D721Med (cell line): ENCODE measurements at regions not wholly inside any gene's neighbourhood (a gene's known extent, or its start where the extent isn't known, plus 50 kb on each side); places are given as distances from the start of the nearest gene placed in this dataset.

Source experiments
- DNase-seq: peaks from one replicate; pipeline ENCODE4 v3.0.0; 2011; ENCODE audit warnings: low spot score; ENCODE audit not compliant: insufficient read length
- FAIRE-seq: peaks from 2 replicates; lab custom pipeline; 2011; peaks lifted over from hg19 to GRCh38; lab: Jason Lieb, UNC
- TF ChIP-seq, protein P1 (sequence below): IDR thresholded peaks from 2 replicates; pipeline ENCODE4 v1.5.1; 2012; ENCODE audit warnings: mild to moderate bottlenecking, control low read depth; ENCODE audit not compliant: insufficient read depth; ENCODE audit errors: missing control alignments

- TF ChIP-seq, protein P1, sequence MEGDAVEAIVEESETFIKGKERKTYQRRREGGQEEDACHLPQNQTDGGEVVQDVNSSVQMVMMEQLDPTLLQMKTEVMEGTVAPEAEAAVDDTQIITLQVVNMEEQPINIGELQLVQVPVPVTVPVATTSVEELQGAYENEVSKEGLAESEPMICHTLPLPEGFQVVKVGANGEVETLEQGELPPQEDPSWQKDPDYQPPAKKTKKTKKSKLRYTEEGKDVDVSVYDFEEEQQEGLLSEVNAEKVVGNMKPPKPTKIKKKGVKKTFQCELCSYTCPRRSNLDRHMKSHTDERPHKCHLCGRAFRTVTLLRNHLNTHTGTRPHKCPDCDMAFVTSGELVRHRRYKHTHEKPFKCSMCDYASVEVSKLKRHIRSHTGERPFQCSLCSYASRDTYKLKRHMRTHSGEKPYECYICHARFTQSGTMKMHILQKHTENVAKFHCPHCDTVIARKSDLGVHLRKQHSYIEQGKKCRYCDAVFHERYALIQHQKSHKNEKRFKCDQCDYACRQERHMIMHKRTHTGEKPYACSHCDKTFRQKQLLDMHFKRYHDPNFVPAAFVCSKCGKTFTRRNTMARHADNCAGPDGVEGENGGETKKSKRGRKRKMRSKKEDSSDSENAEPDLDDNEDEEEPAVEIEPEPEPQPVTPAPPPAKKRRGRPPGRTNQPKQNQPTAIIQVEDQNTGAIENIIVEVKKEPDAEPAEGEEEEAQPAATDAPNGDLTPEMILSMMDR: peak; percentile 40
- FAIRE-seq (no peak), DNase-seq (no peak)
Observed at GRCh38 chr2:174688079-174688478, 76.2 kb downstream of the CHRNA1 start.

GRCh38 chr2:174686430-174686829 is 77.8 kb downstream of the CHRNA1 start:
- TF ChIP-seq, protein P1: no peak
- FAIRE-seq (no peak), DNase-seq (no peak)

GRCh38 chr2:174683392-174683759 is 80.9 kb downstream of the CHRNA1 start:
- FAIRE-seq (no peak), DNase-seq (no peak)
- TF ChIP-seq, protein P1: no peak

GRCh38 chr2:174682578-174683391 is 81.5 kb downstream of the CHRNA1 start:
- TF ChIP-seq, protein P1: no peak
- no peak for FAIRE-seq
- DNase-seq: peak; percentile 23

DNA sequence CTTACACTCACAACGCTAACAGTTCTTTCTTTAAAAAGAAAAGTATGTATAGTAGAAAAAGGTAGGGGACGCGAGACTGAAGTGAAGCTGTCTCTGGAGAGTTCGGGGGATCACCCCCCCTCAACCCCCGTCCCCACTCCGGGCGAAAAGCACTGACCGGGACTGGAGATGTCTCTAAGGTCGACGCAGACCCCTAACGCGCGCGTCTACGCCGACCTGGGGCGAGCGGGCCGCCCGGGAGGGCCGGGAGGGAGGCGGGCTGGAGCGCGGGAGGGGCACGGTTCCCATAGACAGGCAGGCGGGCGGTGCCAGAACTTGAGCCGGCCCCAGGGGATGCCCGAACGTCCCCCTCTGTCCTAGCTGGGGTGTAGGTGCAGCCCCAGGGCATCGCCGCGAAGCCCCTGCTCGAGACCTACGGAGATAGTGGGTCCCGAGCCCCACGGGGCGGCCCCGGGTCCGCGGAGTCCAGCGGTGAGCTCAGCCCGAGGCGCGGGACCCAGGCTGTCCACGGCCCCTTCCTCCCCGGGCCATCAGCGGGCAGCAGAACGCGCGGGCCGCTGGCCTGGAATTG is 82.2 kb downstream of the CHRNA1 start:
- TF ChIP-seq, protein P1: no peak
- DNase-seq: peak; percentile 26
- no peak for FAIRE-seq

- FAIRE-seq (no peak), DNase-seq (peak; percentile 34)
- TF ChIP-seq, protein P1: no peak
Observed at GRCh38 chr2:174681099-174682006, 82.9 kb downstream of the CHRNA1 start.
